SK-N-SH treated with all-trans-retinoic acid at 6 μM for 48 hours (cell line): ENCODE measurements at regions not wholly inside any gene's neighbourhood (a gene's known extent, or its start where the extent isn't known, plus 50 kb on each side); places are given as distances from the start of the nearest gene placed in this dataset.

Experiments used
- BACH2 ChIP-seq: fragments of 250-450 bp; sonication (Bioruptor Pico); IDR thresholded peaks from 2 replicates; pipeline ENCODE4 v1.9.0; 2021; ENCODE audit warnings: mild to moderate bottlenecking, borderline replicate concordance
- CSDC2 ChIP-seq: fragments of 250-450 bp; sonication (Bioruptor Pico); IDR thresholded peaks from 2 replicates; pipeline ENCODE4 v1.5.0; 2020; ENCODE audit warnings: mild to moderate bottlenecking, moderate library complexity
- CSRNP3 ChIP-seq: fragments of 250-450 bp; sonication (Bioruptor Pico); IDR thresholded peaks from 2 replicates; pipeline ENCODE4 v1.5.1; 2021; ENCODE audit warnings: mild to moderate bottlenecking, moderate library complexity
- OSR1 ChIP-seq: fragments of 250-450 bp; sonication (Bioruptor Pico); IDR thresholded peaks from 2 replicates; pipeline ENCODE4 v1.8.0; 2022; ENCODE audit warnings: moderate library complexity, mild to moderate bottlenecking, inconsistent platforms
- PATZ1 ChIP-seq: fragments of 250-450 bp; sonication (Bioruptor Pico); IDR thresholded peaks from 2 replicates; pipeline ENCODE4 v1.8.0; 2020; ENCODE audit warnings: mild to moderate bottlenecking, moderate library complexity, borderline replicate concordance
- PPARA ChIP-seq: fragments of 250-450 bp; sonication (Bioruptor Pico); IDR thresholded peaks from 2 replicates; pipeline ENCODE4 v1.5.0; 2020; ENCODE audit warnings: mild to moderate bottlenecking, borderline replicate concordance
- RARB ChIP-seq: fragments of 250-450 bp; sonication (Bioruptor Pico); IDR thresholded peaks from 2 replicates; pipeline ENCODE4 v1.8.0; 2021; ENCODE audit warnings: mild to moderate bottlenecking, moderate library complexity
- SNAI2 ChIP-seq: fragments of 250-450 bp; sonication (Bioruptor Pico); IDR thresholded peaks from 2 replicates; pipeline ENCODE4 v1.5.0; 2020; ENCODE audit warnings: mild to moderate bottlenecking, moderate library complexity
- TCF4 ChIP-seq: fragments of 250-450 bp; sonication (Bioruptor Pico); IDR thresholded peaks from 2 replicates; pipeline ENCODE4 v1.8.0; 2021; ENCODE audit warnings: mild to moderate bottlenecking, moderate library complexity, borderline replicate concordance
- TOX ChIP-seq: fragments of 250-450 bp; sonication (Bioruptor Pico); IDR thresholded peaks from 2 replicates; pipeline ENCODE4 v1.8.0; 2021; ENCODE audit warnings: mild to moderate bottlenecking, moderate library complexity, borderline replicate concordance
- TSHZ2 ChIP-seq: fragments of 250-450 bp; sonication (Bioruptor Pico); IDR thresholded peaks from 2 replicates; pipeline ENCODE4 v1.5.0; 2020; ENCODE audit warnings: mild to moderate bottlenecking, moderate library complexity
- ZFP3 ChIP-seq: fragments of 250-450 bp; sonication (Bioruptor Pico); IDR thresholded peaks from 2 replicates; pipeline ENCODE4 v1.5.0; 2020; ENCODE audit warnings: mild to moderate bottlenecking, moderate library complexity
- ZFP30 ChIP-seq: fragments of 450-650 bp; formaldehyde crosslinking; IDR thresholded peaks from 2 replicates; pipeline ENCODE4 v1.5.0; 2022; ENCODE audit warnings: mild to moderate bottlenecking, moderate library complexity
- ZNF70 ChIP-seq: fragments of 450-650 bp; formaldehyde crosslinking; IDR thresholded peaks from 2 replicates; pipeline ENCODE4 v1.5.0; 2020; ENCODE audit warnings: mild to moderate bottlenecking, moderate library complexity

- TF ChIP-seq PATZ1 (CRISPR knock-in tag) (no peak), ZFP3 (CRISPR knock-in tag) (no peak), TCF4 (CRISPR knock-in tag) (no peak), CSDC2 (CRISPR knock-in tag) (no peak), RARB (CRISPR knock-in tag) (no peak), BACH2 (CRISPR knock-in tag) (no peak), PPARA (no peak), SNAI2 (no peak), TSHZ2 (CRISPR knock-in tag) (no peak), CSRNP3 (no peak), OSR1 (CRISPR knock-in tag) (no peak), ZNF70 (no peak), TOX (CRISPR knock-in tag) (no peak), ZFP30 (CRISPR knock-in tag) (no peak)
Measured at GRCh38 chr1:90346349-90346748, 351.4 kb downstream of the ZNF326 start.
